Upper lobe of right lung (tissue), 1 donor: ENCODE measurements at regions not wholly inside any gene's neighbourhood (a gene's known extent, or its start where the extent isn't known, plus 50 kb on each side); places are given as distances from the start of the nearest gene placed in this dataset.

Experiments
- ATAC-seq: fragments of 200-7000 bp; cut with Tn5 transposase; one replicate; pipeline ENCODE4 v1.9.1; 2020; ENCODE audit warnings: mild to moderate bottlenecking, moderate library complexity
- DNase-seq: peaks from one replicate; pipeline ENCODE4 v3.0.0-alpha.2; 2020
- H3K27ac ChIP-seq: fragments of 200-600 bp; one replicate; pipeline ENCODE4 v1.8.0; 2022
- H3K27me3 ChIP-seq: fragments of 200-600 bp; one replicate; pipeline ENCODE4 v1.8.0; 2022; ENCODE audit warnings: mild to moderate bottlenecking
- H3K36me3 ChIP-seq: fragments of 200-600 bp; one replicate; pipeline ENCODE4 v1.8.0; 2022
- H3K4me1 ChIP-seq: fragments of 200-600 bp; one replicate; pipeline ENCODE4 v1.8.0; 2022
- H3K4me3 ChIP-seq: fragments of 200-600 bp; one replicate; pipeline ENCODE4 v1.8.0; 2022; ENCODE audit warnings: mild to moderate bottlenecking
- H3K9me3 ChIP-seq: fragments of 200-600 bp; one replicate; pipeline ENCODE4 v1.8.0; 2022
- intact Hi-C: fragments of 100-400 bp; cut with DNase I; formaldehyde crosslinking; loops from one replicate; pipeline ENCODE4 v1.11.0; 2022
- TF ChIP-seq, protein P1 (sequence below): fragments of 200-600 bp; IDR thresholded peaks from one replicate; pipeline ENCODE4 v1.8.0; 2022; ENCODE audit warnings: antibody characterized with exemption
- donor health status: DM: no; HTN: yes; CAD: no; lungs with severe emphysema.

DNA sequence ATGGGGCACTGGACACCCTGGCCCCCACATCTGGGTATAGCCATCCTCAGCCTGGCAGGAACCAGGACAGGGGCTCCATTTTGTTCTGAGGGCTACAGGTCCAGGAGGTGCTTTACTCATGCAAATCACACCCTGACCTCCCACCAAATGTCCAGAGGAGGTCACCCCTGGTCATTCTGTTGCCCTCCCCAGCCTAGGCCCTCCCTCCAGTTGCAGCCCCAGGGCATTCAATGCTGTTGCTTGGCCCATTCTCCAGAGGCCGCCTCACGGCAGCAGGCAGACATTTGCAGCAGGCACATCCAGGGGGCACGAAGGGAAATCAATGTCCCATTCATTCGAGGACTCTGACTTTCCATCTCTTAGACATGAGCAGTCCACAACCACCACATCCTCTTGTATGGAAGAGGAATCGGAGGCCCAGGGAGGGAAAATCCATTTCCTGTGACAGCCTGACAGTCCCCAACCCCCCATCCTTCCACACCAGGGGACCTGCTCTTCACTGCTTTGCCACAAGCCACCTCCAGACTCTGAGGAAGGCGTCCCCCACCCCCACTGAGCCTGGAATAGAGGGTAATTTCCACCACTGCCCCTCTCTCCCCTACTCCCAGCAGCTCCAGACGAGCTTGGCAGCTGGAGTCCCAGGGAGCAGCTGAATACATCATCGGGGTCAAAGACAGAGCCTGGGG, 76.2 kb upstream of the UNC5B start:
- peaks cover 8% of the 10 kb centered on the region for H3K27me3 ChIP-seq
- intact Hi-C loops = no loop called here
- no peaks in the 10 kb centered on the region for H3K36me3 ChIP-seq
- no peak overlapping the region for H3K4me3 ChIP-seq
- TF ChIP-seq, protein P1, sequence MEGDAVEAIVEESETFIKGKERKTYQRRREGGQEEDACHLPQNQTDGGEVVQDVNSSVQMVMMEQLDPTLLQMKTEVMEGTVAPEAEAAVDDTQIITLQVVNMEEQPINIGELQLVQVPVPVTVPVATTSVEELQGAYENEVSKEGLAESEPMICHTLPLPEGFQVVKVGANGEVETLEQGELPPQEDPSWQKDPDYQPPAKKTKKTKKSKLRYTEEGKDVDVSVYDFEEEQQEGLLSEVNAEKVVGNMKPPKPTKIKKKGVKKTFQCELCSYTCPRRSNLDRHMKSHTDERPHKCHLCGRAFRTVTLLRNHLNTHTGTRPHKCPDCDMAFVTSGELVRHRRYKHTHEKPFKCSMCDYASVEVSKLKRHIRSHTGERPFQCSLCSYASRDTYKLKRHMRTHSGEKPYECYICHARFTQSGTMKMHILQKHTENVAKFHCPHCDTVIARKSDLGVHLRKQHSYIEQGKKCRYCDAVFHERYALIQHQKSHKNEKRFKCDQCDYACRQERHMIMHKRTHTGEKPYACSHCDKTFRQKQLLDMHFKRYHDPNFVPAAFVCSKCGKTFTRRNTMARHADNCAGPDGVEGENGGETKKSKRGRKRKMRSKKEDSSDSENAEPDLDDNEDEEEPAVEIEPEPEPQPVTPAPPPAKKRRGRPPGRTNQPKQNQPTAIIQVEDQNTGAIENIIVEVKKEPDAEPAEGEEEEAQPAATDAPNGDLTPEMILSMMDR = no peak
- DNase-seq (no peak), ATAC-seq (no peak)
- H3K27ac ChIP-seq = no peak overlapping the region
- no peaks in the 10 kb centered on the region for H3K9me3 ChIP-seq
- no peaks in the 10 kb centered on the region for H3K4me1 ChIP-seq

GRCh38 chr10:71137701-71138100, 74.7 kb upstream of the UNC5B start:
- Histone ChIP-seq H3K9me3 (no peaks in the 10 kb centered on the region), H3K36me3 (no peaks in the 10 kb centered on the region), H3K27me3 (peaks cover 8% of the 10 kb centered on the region), H3K4me1 (no peaks in the 10 kb centered on the region), H3K4me3 (no peak overlapping the region), H3K27ac (no peak overlapping the region)
- ATAC-seq = no peak
- no peak for DNase-seq
- TF ChIP-seq, protein P1 = no peak
- intact Hi-C loops = no loop called here

DNA sequence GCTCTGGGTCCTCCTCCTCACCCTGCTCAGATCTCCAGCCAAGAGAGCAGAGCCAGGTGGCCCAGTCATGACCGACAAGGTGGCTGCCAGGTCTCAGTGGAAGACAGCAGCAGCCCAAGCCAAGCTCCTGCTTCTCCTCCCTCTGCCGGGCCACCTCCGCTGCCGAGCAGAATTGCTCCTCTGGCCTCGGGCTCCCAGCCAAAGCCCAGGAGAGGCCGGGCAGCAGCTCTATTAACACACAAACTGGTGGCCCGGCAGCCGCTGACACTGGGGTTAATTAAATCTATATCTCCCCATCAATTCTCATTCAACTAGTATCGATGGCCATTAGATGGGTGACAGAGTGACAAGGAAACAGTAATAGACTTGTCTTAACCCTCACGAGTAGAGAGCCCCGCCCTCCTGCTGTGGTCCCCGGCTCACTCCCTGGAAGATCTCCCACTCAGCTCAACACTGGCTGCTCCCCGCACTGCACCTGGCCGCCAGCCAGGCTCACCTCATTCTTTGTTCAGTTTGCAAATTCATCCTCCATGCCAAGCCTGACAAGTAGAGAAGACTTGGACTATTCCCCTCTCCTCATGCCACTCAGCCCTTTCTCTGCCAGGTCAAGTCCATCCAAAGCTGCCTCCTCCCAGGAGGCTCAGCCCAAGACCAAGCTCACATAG, 74.1 kb upstream of the UNC5B start:
- intact Hi-C loops = no loop called here
- Histone ChIP-seq H3K36me3 (no peaks in the 10 kb centered on the region), H3K27ac (no peak overlapping the region), H3K4me1 (no peaks in the 10 kb centered on the region), H3K4me3 (no peak overlapping the region), H3K27me3 (peaks cover 8% of the 10 kb centered on the region), H3K9me3 (no peaks in the 10 kb centered on the region)
- no peak for DNase-seq
- TF ChIP-seq, protein P1 = no peak
- no peak for ATAC-seq

- no peaks in the 10 kb centered on the region for H3K27me3 ChIP-seq
- H3K36me3 ChIP-seq = no peaks in the 10 kb centered on the region
- DNase-seq (no peak), ATAC-seq (no peak)
- intact Hi-C loops = no loop called here
- TF ChIP-seq, protein P1 = no peak
- no peaks in the 10 kb centered on the region for H3K4me1 ChIP-seq
- H3K9me3 ChIP-seq = no peaks in the 10 kb centered on the region
- no peak overlapping the region for H3K27ac ChIP-seq
- no peak overlapping the region for H3K4me3 ChIP-seq
These were observed 70.8 kb upstream of the UNC5B start for GRCh38 chr10:71141528-71141927.

GRCh38 chr10:71143170-71143569, 69.2 kb upstream of the UNC5B start:
- Histone ChIP-seq H3K36me3 (no peaks in the 10 kb centered on the region), H3K4me3 (no peak overlapping the region), H3K4me1 (no peaks in the 10 kb centered on the region), H3K9me3 (no peaks in the 10 kb centered on the region), H3K27ac (no peak overlapping the region), H3K27me3 (no peaks in the 10 kb centered on the region)
- DNase-seq (no peak), ATAC-seq (no peak)
- TF ChIP-seq, protein P1 = no peak
- intact Hi-C loops = no loop called here
